Muscle of leg (tissue), 3 donors: ENCODE measurements at regions not wholly inside any gene's neighbourhood (a gene's known extent, or its start where the extent isn't known, plus 50 kb on each side); places are given as distances from the start of the nearest gene placed in this dataset.
A peak's percentile ranks its signal among the peaks of the same experiment; 100 is the strongest.

Source experiments
- DNase-seq: peaks from one replicate; pipeline ENCODE4 v3.0.0; 2013
- H3K27ac ChIP-seq: one replicate; pipeline ENCODE4 v1.5.1; 2013; ENCODE audit warnings: mild to moderate bottlenecking, low read length, control low read depth
- H3K27me3 ChIP-seq: one replicate; pipeline ENCODE4 v1.6.1; 2013; ENCODE audit warnings: low read length; ENCODE audit not compliant: control insufficient read depth, insufficient read depth
- H3K36me3 ChIP-seq: one replicate; pipeline ENCODE4 v1.6.1; 2013; ENCODE audit warnings: low read length; ENCODE audit not compliant: control insufficient read depth, insufficient read depth
- H3K4me1 ChIP-seq: one replicate; pipeline ENCODE4 v1.6.1; 2013; ENCODE audit warnings: low read length; ENCODE audit not compliant: control insufficient read depth, insufficient read depth
- H3K4me3 ChIP-seq: one replicate; pipeline ENCODE4 v1.5.1; 2013; ENCODE audit warnings: low read length, control low read depth
- H3K9me3 ChIP-seq: replicated peaks from 2 replicates; pipeline ENCODE4 v1.6.1; 2013; ENCODE audit warnings: low read depth, low read length; ENCODE audit not compliant: control insufficient read depth
- WGBS: methylation state at CpG from one replicate; pipeline ENCODE4 v1.1.5; 2013; ENCODE audit warnings: missing lambda C conversion rate; ENCODE audit not compliant: insufficient coverage; 5-methylcytosine and 5-hydroxymethylcytosine counted together

DNA sequence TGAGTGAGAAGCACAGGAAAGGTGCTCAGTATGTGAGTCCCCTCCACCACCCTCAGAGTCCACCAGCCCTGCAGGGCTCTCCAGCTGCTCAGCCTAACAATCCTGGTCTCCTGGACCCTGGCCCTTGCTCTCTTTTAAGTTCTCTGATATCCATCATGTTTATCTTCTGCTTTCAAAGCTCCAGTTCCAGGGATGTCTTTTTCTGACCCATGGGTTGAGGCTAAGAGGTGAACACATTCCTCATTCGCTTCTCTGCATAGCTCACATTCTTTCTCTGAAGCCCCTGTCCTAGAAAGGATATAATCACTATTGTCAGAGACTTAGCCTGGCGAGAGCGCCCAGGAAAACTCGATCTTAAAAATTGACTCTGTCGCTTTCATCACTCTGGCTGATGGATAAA lies 86.4 kb downstream of the ARL4C start:
- 50% methylated on average over 1 of the region's 5 CpGs for whole genome bisulfite sequencing
- DNase-seq: no peak
- no peaks in the 10 kb centered on the region for H3K36me3 ChIP-seq
- H3K27me3 ChIP-seq: peaks cover 7% of the 10 kb centered on the region
- H3K9me3 ChIP-seq: no peaks in the 10 kb centered on the region
- H3K4me1 ChIP-seq: peaks cover 5% of the 10 kb centered on the region
- no peak overlapping the region for H3K27ac ChIP-seq
- H3K4me3 ChIP-seq: no peak overlapping the region

DNA sequence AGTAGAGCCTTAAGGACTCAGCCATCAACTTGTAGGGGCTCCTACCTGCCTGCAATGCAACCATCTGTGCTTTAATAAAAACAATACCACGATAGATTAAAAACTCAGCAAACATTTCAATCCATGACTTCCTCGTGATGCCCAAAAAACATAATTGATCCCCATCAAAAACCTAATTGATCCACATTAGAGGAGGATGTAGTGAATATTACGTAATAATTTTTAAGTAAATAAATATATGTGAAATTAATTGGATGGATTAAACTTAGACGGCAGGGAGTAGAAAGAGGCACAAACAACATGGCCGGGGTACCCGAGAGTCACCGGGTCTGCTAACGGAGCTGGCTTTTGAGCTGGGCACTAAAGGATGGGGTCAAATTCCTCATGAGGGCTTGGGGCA lies 87.3 kb downstream of the ARL4C start:
- 97% methylated on average over 5 of the region's 8 CpGs for WGBS
- H3K27me3 ChIP-seq: peaks cover 4% of the 10 kb centered on the region
- no peaks in the 10 kb centered on the region for H3K9me3 ChIP-seq
- H3K27ac ChIP-seq: no peak overlapping the region
- no peak for DNase-seq
- no peak overlapping the region for H3K4me3 ChIP-seq
- no peaks in the 10 kb centered on the region for H3K36me3 ChIP-seq
- H3K4me1 ChIP-seq: peaks cover 5% of the 10 kb centered on the region

GRCh38 chr2:234406085-234406484 lies 90.8 kb downstream of the ARL4C start:
- no peak for DNase-seq
- Histone ChIP-seq H3K4me1 (no peaks in the 10 kb centered on the region), H3K27ac (no peak overlapping the region), H3K4me3 (no peak overlapping the region), H3K27me3 (peaks cover 4% of the 10 kb centered on the region), H3K36me3 (no peaks in the 10 kb centered on the region), H3K9me3 (no peaks in the 10 kb centered on the region)
- 88% methylated on average over 4 of the region's 9 CpGs for WGBS

DNA sequence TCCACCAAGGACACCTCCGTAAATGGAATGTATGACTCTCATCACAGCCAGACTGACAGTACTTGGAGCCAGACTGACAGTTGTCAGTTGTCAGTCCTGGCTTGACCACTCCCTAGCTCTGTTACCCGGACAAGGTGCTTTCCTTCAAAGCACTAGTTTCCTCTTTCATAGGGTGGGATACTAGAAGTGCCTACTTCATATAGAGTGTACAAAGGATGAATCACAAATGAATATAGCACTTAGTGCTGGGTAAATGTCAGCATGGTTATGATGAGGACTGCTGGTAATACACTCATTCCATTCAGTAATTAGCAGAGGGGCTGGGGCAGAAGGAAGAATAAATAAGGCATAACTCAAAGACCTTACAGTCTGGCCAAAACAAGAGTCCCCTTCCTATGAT lies 91.4 kb downstream of the ARL4C start:
- no CpG with 5 or more reads among the region's 2 CpGs for WGBS
- Histone ChIP-seq H3K27ac (no peak overlapping the region), H3K36me3 (no peaks in the 10 kb centered on the region), H3K9me3 (no peaks in the 10 kb centered on the region), H3K4me3 (no peak overlapping the region), H3K27me3 (peaks cover 4% of the 10 kb centered on the region), H3K4me1 (no peaks in the 10 kb centered on the region)
- no peak for DNase-seq

GRCh38 chr2:234404957-234405356 lies 91.9 kb downstream of the ARL4C start:
- Histone ChIP-seq H3K27me3 (peaks cover 3% of the 10 kb centered on the region), H3K4me1 (no peaks in the 10 kb centered on the region), H3K27ac (no peak overlapping the region), H3K4me3 (no peak overlapping the region), H3K36me3 (no peaks in the 10 kb centered on the region), H3K9me3 (no peaks in the 10 kb centered on the region)
- WGBS: 86% methylated on average over 5 of the region's 8 CpGs
- DNase-seq: peak; percentile 34

GRCh38 chr2:234403751-234404150 lies 93.1 kb downstream of the ARL4C start:
- Histone ChIP-seq H3K36me3 (no peaks in the 10 kb centered on the region), H3K9me3 (no peaks in the 10 kb centered on the region), H3K27me3 (peaks cover 2% of the 10 kb centered on the region), H3K27ac (no peak overlapping the region), H3K4me1 (peaks cover 2% of the 10 kb centered on the region), H3K4me3 (no peak overlapping the region)
- DNase-seq: no peak
- no CpG with 5 or more reads among the region's 1 CpG for WGBS

DNA sequence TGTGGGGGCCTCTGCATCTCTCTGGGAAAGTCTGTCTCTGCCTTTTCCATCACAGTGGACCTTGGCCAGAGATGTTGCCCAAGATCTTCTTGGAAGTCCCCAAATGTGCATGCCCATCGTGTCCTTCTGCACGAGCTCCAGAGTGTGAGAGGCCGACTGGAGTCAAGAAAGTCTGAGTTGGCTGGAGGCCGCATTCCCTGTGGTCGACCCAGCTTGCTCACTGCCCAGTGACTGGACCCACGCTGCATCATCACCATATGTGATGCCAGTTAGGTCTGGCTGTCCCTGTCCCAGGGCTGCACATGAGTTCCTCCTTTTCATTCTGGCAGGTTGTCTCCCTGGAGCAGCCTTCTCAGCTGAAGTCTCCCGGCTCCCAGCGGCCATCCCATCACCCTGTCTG lies 93.8 kb downstream of the ARL4C start:
- Histone ChIP-seq H3K9me3 (no peaks in the 10 kb centered on the region), H3K27me3 (peaks cover 2% of the 10 kb centered on the region), H3K27ac (no peak overlapping the region), H3K4me3 (no peak overlapping the region), H3K36me3 (no peaks in the 10 kb centered on the region), H3K4me1 (peaks cover 5% of the 10 kb centered on the region)
- DNase-seq: no peak
- 74% methylated on average over 8 of the region's 8 CpGs for WGBS

DNA sequence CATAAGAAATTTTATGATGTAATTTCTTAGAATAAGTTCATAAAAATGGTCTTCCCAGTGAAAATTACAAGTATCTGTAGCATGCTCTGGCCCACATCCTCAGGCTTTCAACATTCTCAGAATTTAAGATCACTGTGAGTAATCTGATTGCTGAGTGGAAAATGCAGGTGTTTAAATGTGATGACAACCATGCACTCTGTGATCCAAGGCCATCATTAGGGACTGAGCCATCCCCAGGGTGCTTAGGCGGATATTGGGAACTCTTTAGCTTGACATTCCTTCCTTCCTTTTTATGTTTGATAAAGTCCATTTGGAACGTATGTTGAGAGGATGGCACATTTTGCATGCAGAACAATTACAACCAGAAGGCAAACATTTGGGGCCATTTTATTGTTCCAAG lies 95.5 kb downstream of the ARL4C start:
- Histone ChIP-seq H3K36me3 (no peaks in the 10 kb centered on the region), H3K27me3 (peaks cover 3% of the 10 kb centered on the region), H3K4me1 (peaks cover 11% of the 10 kb centered on the region), H3K27ac (peak overlapping the region; percentile 60), H3K9me3 (no peaks in the 10 kb centered on the region), H3K4me3 (no peak overlapping the region)
- peak; percentile 92 for DNase-seq
- no CpG with 5 or more reads among the region's 2 CpGs for WGBS

- no peaks in the 10 kb centered on the region for H3K9me3 ChIP-seq
- peaks cover 3% of the 10 kb centered on the region for H3K27me3 ChIP-seq
- WGBS: 89% methylated on average over 10 of the region's 11 CpGs
- no peak overlapping the region for H3K27ac ChIP-seq
- no peak for DNase-seq
- H3K36me3 ChIP-seq: no peaks in the 10 kb centered on the region
- no peak overlapping the region for H3K4me3 ChIP-seq
- peaks cover 24% of the 10 kb centered on the region for H3K4me1 ChIP-seq
Measured at GRCh38 chr2:234399451-234400246, 97.2 kb downstream of the ARL4C start.

DNA sequence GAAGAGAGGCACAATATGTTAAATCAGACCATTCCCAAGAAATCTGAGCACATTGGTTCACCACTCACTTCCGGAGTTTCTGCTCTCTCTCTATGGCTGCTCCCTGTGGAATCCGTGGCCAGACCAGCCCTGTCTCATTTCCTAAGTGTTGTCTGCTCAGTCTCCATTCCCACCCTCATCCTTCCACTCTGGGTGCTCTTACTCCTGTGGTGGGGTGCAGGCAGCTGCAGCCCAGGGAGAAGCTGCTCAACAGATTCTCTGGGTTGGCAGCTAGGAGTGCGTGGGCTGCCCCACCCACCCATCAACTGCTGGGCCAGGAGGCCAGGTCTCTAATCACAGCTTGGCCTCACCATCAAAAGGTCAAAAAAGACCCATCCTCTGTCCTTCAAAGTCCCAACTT lies 98.3 kb downstream of the ARL4C start:
- Histone ChIP-seq H3K4me3 (no peak overlapping the region), H3K9me3 (no peaks in the 10 kb centered on the region), H3K4me1 (peaks cover 24% of the 10 kb centered on the region), H3K27ac (no peak overlapping the region), H3K27me3 (peaks cover 3% of the 10 kb centered on the region), H3K36me3 (no peaks in the 10 kb centered on the region)
- no peak for DNase-seq
- WGBS: 62% methylated on average over 3 of the region's 3 CpGs
